Femur (tissue), 1 donor: ENCODE measurements at regions not wholly inside any gene's neighbourhood (a gene's known extent, or its start where the extent isn't known, plus 50 kb on each side); places are given as distances from the start of the nearest gene placed in this dataset.
"Not testable (repeated sequence)": the region's sequence is repeated elsewhere in the genome, so short reads cannot be mapped to it uniquely, and the experiment has no call there.

Experiments
- DNase-seq: peaks from one replicate; pipeline ENCODE4 v3.0.0-alpha.2; 2017

DNA sequence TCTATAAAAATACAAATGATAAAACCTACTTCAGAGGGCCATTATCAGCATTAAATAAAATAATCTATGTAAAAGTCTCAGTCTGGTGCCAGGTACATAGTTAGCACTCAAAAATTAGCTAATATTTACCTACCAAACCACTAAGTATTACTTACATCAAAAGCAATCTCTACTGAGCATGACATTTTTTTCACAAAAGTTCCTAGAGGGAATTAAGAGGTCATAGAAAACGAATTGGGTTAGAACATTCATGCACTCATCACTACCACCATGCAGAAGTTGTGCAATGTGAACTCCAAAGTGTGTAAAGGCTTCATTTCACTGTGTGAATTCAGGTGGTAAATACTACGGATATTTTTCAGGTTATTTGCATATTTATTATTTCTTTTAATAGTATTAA is 209.5 kb upstream of the FGF13 start:
- DNase-seq = no peak

DNA sequence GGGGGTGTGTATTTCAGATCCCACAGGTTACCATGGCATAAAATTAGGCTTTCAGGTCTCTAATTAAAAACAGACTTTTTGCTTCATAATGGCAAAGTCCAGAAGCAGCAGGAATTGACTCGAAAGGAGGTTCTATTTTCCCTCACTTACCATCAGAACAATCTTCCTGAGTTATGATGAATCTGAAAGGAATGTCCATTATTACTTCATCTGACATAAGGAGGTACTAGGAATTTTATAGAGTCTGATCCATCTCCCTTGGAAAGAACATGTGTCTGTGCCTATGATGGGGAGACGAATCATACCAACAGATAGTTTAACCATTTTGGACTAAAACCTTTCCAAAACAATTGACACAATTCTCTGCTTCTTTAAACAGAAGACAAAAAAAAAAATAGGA is 206.3 kb upstream of the FGF13 start:
- no peak for DNase-seq

DNA sequence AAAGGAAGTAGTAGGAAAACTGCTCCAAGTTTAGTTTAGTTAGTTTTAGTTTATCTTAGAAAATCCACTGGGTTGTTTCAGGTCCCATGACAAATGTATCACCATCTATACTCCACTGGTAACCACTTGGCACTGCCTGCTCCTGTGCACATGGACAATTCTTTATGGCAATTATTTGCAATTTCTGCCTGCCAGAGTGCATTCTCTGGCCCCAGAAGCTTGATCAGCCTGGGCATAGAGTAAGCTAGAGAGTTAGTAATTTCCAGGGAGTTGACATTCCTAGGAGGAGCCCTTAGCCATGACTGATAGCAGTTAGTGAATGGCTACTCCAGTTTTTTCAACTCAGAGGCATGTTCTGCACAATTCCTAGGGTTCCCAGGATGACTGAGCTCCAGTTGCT is 203.2 kb upstream of the FGF13 start:
- no peak for DNase-seq

DNA sequence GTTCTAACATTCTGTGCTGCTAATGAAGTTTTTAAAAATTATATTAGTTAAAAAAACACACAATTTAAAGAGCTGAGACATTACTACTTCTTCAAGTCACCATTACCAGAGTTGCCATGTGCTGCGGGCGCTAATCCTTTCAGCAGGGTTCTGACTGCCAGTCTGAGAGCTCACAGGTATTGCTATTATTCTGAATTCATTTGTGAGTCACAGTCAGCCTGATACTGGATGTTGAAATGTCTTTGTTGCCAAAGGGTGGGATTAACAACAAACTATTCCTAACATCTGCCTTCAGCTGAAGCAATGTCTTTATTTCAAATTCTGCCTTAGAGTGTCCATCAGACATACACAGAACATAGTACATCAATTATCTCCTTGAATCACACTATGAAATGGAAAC is 197.1 kb upstream of the FGF13 start:
- DNase-seq = no peak

DNA sequence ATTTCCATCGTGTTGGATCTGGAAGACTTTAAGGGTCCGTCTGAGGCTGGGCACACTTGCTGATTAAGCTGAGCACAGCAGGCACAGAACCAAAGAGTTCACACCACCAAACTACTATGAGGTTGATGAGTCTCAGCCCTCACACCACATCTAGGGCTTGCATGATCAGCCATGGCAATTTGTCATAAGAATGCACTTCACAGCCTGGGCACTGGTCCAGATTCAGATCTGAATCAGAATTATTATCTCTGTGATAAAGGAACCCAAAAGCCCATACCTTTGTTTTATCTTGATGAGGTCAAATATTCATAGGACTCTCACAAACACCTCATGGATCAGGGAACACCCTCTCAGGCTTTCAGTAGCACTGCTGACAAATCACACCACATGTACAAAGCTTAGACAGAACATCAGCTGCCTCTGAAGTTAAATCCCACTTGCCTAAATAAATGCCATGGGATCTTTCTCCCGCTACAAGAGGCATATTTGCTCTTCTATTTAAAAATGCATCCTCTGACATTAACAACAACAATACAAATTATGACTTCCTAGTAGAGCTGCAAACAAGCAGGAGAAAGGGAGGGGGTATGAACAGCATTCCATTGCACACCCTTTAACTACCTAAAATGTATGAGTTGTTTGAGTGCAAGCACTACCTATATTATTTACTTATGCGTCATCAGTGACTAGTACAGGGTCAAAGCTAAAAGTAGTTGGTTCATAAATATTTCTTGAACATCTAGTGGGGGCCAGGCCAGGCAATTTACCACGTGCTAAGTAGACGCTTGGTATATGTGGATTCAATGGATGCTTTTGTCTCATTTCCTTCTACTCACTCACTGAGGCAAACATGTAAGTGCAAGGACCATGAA is 186.3 kb upstream of the FGF13 start:
- DNase-seq = no peak

DNA sequence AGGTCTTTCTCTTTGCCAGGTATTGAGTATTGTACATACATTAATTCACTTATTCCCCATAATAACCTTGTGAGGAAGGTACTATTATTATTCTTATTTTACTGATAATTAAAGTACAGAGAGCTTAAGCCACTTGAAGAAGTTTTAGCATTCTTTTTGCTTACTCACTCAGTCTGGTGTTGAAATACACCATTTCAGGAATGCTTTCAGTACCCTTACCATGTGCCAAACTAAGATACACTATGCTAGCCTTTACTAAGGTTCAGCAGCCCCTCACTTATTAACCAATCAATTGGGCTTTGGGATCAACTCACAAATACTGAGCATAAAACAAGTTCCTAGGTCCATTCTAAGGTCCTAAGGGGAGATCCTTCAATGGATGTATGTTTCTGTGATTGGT is 179.0 kb upstream of the FGF13 start:
- no peak for DNase-seq

DNA sequence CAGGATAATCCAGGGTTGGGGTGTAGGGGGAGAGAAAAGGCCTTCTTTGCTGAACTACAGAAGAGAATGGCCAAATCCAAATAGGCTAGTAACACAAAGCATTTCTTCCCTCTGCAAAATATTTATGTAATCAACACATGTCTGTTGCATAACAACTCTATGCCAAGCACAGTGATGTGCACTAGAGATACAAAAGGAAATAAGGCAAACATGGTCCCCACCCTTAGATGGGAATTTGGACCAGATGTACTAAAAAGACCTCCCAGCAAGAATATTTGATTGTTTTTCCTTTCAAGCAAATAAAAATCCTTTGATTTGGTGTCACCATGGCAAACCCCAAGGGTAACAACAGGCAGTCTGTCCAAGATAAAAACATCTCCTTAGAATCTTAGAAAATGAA is 177.6 kb upstream of the FGF13 start:
- DNase-seq = no peak

DNA sequence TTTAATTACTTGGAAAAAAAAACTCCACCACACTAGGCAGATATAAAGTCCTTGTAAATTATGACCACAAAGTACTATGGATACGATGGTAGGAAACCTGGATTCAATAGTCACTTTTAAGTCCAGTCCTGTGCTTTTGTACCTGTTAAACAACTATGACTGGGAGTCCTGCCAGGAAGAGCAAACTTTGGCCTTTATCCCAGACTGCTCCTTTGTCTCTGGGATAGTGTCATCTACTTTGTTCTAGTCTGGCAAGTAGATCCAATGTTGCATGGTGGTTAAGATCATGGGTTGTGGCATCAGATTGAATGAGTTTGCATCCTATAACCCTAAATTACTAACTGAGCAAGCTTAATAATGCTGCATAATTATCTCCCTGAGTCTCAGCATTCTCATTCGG is 175.3 kb upstream of the FGF13 start:
- DNase-seq = no peak

DNA sequence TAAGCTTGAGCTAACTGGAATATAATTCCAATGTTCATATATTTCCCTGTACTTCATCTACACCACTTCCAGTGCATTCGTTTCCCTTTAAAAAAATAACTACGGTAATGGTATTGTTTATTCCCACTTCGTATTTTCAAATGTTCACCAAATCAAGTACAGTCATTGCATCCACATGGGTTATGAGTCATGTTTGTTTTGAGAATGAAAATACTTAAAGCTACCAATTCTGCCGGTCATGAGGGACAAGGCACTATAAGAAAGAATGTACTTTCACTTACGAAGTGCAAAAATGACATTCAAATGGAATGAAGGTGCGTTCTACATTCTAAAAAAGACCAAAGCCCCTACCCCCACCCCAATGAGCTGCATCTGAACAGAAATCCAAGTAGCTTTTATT is 174.4 kb upstream of the FGF13 start:
- DNase-seq = no peak

DNA sequence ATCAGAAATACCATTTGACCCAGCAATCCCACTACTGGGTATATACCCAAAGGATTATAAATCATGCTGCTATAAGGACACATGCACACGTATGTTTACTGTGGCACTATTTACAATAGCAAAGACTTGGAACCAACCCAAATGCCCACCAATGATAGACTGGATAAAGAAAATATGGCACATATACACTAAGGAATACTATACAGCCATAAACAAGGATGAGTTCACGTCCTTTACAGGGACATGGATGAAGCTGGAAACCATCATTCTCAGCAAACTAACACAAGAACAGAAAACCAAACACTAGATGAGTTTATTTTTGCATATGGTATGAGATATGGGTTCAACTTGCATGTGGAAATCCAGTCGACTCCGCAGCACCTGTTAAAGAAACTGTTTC is 168.8 kb upstream of the FGF13 start:
- DNase-seq = not testable (repeated sequence)

DNA sequence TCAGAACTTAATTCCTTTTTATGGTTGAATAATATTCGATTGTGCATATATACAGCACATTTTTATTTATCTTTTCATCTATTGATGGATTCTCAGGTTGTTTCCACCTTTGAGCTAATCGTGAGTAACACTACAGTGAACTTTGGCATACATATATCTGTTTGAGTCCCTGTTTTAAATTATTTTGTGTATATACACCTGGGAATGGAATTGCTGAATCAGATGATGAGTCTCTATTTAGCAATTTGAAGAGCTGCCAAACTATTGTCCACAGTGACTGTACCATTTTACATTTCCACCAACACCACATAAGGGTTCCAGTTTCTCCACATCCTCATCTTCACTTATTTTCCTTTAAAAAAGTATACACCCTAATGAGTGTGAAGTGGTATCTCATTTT is 166.2 kb upstream of the FGF13 start:
- no peak for DNase-seq

DNA sequence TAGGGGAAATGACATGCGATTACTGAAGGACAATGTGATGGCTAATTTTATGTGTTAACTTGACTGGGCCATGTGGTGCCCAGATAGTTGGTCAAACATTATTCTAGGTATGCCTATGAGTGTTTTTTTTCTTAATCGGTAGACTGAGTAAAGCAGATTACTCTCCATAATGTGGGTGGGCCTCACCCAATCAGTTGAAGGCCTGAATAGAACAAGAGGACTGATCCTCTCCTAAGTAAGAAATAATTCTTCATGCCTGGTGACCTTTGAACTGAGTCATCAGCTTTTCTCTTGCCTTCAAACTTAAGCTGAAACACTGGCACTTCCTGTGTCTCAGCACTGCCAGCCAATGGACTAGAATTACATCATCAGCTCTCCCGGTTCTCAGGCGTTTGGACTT is 164.0 kb upstream of the FGF13 start:
- DNase-seq = no peak

DNA sequence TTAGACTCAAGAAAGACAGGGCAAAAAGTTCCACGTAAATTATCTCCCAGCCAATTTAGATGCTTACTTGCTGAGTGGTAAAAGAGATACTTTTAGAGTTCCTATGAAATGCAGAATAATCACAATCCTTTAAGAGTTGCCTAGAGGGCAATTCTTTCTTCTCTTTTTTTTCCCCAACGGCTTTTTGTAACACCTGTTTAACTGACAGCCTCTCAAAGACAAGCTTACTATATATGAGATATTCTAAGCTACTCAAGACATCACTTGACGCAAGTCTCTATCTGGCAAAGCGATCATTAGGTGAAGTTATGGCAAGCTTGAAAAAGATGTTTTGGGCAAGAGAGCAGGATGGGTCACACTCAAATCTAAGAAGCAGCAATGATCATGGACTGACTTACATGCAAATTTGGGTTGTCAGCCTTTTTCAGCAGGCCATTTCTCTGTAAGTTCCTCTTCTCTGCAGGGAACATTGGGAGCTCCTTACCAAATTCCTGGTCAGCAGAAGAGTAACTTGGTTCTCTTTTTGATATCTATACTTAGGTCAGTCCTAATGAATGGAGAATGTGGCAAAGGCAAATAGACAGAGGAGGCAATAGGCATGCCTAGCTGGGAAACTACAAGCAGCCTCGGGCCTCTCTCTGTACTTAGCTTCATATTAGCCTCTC is 162.9 kb upstream of the FGF13 start:
- no peak for DNase-seq

DNA sequence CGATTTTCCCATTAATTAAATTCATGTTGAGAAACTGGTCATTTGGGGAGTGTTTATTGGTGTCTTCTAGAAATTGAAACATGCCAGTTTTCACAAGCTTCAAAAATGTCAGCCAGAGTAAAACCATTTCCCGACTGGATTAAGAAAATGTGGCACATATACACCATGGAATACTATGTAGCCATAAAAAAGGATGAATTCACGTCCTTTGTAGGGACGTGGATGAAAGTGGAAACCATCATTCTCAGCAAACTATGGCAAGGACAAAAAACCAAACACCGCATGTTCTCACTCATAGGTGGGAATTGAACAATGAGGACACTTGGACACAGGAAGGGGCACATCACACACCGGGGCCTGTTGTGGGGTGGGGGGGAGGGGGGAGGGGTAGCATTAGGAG is 162.1 kb upstream of the FGF13 start:
- not testable (repeated sequence) for DNase-seq

DNA sequence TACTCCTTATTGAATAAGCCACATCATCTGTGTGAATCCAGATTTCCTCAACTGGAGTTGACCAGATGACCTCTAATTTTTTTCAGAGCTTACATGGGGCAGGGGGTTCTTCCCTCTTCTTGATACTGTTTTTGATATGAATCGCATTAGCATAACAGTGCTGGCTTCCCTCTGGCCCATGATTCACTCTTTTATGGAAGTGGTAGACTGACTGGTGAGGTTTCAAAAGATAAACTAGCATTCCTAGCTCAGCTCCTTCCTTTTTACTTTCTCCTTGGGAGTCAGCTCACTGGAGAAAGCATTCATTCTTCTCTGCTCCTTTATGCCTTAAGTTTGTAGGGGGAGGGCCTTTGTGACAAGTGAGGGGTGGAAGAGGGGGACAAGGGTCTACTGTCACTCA is 161.0 kb upstream of the FGF13 start:
- DNase-seq = no peak

DNA sequence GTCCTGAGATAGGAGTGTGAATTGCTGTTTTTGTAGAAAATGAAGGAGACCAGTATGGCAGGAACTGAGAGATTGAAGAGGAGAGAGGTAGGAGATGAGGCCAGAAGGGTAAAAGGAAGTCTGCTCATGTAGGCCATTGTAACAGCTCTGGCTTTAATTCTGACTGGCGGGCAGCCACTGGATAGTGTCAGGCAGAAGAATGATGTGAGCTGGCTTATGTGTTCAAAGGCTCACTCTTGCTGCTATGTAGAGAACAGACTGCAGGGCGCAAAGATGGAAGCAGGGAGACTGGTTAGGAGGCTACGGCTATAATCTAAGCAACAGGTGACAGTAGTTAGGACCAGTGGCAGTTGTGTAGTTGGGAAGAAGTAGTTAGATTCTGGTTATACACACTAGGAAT is 160.2 kb upstream of the FGF13 start:
- DNase-seq = no peak

DNA sequence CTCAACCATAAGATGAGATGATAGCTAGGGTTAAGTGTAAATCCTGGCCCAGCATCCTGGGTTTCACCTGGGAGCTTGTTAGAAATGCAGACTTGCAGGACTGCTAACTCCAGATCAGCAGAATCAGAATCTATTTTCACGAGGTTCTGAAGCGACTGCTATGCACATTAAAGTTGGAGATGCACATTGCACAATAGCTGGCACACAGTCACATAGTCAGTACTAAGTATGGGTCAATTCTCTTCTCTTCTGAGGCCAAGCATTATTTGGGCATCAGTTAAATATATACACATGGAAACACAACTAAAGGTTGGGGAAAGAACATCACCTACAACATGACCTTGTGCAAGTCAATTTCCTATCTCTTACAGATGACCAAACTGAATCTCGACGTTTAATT is 155.1 kb upstream of the FGF13 start:
- DNase-seq = no peak

DNA sequence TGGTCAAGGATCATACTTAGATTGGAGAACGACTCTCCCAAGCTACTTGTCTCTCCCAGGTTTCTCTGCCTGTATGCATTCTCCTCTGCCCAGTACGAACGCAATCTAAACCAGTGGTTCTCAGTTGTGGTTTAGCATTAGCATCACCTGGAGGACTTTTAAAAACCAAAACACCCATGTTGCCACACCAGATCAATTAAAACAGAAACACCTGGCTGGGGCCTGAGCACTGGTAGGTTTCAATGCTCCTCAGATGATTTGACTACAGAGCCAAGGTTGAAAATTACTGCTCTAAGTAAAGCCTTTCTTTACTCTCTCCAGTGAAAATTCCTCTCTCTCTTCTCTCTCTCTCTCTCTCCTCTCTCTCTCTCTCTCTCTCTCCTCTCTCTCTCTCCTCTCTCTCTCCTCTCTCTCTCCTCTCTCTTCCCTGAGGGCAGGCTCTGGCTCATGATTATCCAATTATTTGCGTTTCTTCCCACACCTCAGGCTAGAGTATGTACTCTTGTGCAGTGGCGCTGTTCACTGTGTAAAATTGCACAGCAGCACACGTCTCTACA is 153.7 kb upstream of the FGF13 start:
- no peak for DNase-seq

DNA sequence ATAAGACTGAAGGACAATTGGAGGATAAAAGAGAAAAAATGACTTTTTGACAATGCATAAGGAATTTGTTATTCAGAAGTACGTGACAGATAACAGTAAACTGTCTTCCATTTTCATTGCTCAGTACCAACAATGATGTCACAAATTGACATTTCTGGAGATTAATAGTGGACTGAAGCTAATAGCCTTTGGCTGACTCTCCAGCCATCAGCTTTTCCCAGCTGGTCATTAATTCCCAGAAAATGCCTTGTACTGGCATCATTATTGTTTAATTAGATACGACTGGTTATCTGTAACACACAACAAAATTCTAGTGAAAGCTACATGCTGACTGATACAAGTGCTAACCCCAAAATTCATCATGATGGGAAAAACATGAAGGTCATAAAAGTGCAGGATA is 147.9 kb upstream of the FGF13 start:
- DNase-seq = no peak

DNA sequence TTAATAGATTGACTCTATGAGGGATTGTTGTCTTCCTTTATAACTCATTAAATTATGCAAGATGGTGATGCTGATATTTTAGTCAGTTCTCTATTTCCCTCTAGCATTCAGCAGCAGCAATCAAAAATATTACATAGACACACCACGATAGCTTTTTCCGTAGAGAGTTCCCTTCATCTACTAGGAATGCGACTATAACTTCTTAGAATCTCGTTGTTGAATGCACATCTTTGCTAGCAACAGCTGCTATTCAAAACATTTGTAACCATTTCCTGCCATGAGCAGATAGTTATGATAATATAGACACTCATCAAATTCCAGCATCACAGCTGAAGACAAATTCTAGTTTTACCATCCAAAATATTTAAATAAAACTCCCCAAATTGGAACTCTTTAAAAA is 147.4 kb upstream of the FGF13 start:
- no peak for DNase-seq

DNA sequence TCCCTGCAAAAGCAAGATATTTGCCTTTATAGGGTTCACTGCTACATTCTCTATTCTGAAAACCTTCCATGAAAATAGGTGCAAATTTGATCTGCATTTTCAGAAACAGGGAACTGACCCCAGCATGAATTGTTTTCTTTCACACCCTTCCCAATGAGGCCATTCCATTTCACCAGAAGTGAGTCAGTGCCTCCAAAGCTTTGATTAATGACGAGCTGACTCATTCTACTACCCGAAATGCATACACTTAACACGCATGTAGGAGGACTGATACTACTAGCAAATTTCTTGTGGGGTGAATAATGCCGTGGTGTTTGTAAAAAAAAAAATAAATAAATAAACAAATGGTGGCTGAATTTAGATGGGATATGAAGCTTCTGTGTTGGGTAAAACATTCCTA is 146.9 kb upstream of the FGF13 start:
- DNase-seq = no peak

DNA sequence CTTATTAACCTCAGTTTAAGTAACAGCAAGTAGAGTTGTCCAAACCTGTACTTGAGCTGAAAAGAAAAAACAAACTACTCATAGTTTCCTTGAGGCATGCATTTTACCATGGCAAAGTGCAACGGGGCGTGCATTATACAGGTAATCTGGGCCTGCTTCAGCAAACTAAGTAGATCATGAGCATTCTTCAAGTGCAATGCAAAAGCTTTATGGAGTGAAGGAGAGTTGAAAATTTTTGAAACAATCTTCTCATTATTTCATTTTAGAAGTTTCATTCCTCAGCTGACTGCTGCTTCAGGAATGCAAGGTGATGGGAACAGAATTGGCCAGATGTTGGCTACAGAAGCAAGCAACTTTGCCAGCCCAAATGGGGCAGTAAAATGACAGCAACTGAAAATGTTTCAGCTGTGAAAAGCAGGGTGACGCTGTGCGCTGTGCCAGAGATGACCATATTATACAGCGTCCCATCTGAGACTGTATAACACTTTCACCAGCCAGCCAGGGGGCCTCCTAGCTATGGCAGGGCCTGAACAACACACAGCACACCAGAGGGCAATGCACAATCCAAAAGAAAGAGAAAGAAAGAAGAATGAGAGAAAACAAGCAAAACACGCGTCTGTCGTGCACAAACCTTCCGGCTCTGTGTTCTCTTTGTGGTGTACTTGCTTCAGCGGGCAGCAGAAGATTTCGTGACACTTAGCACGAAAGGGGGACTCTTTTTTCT is 145.5 kb upstream of the FGF13 start:
- DNase-seq = no peak

DNA sequence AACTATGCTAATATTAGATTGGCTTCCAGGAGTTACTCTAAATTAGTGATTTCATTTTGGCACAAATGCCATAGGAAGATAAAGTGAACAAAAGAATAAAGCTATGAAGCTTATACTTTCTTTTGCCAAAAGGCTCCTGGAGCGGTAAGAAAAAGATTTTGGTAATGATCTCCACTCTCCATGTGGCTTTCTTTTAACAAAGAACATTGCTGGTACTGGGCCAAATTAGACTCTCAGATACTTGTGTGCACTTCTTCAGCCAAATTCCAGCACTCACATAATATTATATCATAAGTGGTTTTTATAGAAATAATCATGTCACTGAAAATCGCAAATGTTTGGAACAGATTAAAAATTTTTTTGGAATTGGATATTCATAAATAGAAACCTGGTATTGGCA is 142.4 kb upstream of the FGF13 start:
- no peak for DNase-seq

DNA sequence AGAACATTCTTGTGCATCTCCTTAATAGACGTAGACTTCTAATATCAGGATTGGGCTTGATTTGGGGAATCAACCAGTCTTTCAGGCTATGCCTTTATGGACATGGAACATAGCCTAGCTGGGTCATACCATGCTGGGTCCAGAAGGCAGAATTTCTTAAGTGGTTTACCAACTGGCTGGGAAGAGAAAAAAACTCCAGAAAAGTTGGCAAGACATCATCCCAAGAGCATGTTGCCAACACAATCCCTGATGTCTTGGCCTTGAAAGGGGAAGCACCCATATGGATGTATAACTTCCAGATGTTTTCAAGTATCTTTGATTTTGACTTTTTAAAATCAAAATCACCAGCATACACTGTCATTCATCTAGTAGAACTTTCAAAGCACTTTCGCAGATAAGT is 138.0 kb upstream of the FGF13 start:
- DNase-seq = no peak
